SK-N-SH (cell line): ENCODE measurements at regions not wholly inside any gene's neighbourhood (a gene's known extent, or its start where the extent isn't known, plus 50 kb on each side); places are given as distances from the start of the nearest gene placed in this dataset.

ENCODE experiments used
- CTCF ChIA-PET: fragments of 300-600, 350-600 bp; formaldehyde crosslinking; extraction: SDS; loops from one replicate; lab custom pipeline; 2021; lab: Yijun Ruan, JAX
- POLR2A ChIA-PET: fragments of 350-600 bp; sonication (Branson Sonifier 250); formaldehyde crosslinking; extraction: SDS; loops from one replicate; lab custom pipeline; 2020; ENCODE audit warnings: antibody characterized with exemption, inconsistent platforms; lab: Yijun Ruan, JAX
- DNase-seq: peaks from one replicate; pipeline ENCODE4 v3.0.0; 2012
- H2AFZ ChIP-seq: fragments of 200-600 bp; sonication (generic); 2 replicates; pipeline ENCODE4 v1.8.1; 2016; ENCODE audit warnings: antibody characterized with exemption, mild to moderate bottlenecking, low read depth
- H3F3A ChIP-seq: fragments of 200-600 bp; sonication (generic); replicated peaks from 2 replicates; pipeline ENCODE3; 2016; ENCODE audit warnings: antibody characterized with exemption, mild to moderate bottlenecking; ENCODE audit not compliant: insufficient read depth
- H3K27ac ChIP-seq, 2 experiments: fragments of 200-500 bp in 1 of 2; fragments of 200-600 bp in 1 of 2; sonication (Bioruptor generic) in 1 of 2; sonication (generic), shearing (Covaris generic) in 1 of 2; 2 replicates each; pipeline versions ENCODE4 v1.5.1 to v1.6.1; 2014 to 2016; ENCODE audit warnings: low read depth in 2 of 2, inconsistent platforms in 1 of 2, low read length in 1 of 2, mild to moderate bottlenecking in 1 of 2, mixed read lengths in 1 of 2
- H3K27me3 ChIP-seq: fragments of 200-600 bp; sonication (generic), shearing (Covaris generic); 2 replicates; pipeline ENCODE4 v1.6.1; 2016; ENCODE audit warnings: mixed run types; ENCODE audit not compliant: insufficient read depth
- H3K36me3 ChIP-seq, 2 experiments: fragments of 200-500 bp in 1 of 2; fragments of 200-600 bp in 1 of 2; sonication (Bioruptor generic) in 1 of 2; sonication (generic) in 1 of 2; replicated peaks in 1 of 2; 2 replicates each; pipeline versions ENCODE3 to v1.5.1; 2014 to 2016; ENCODE audit warnings: low read length in 1 of 2, mild to moderate bottlenecking in 1 of 2; ENCODE audit not compliant: insufficient read depth in 2 of 2, control insufficient read depth in 1 of 2
- H3K4me1 ChIP-seq, 2 experiments: fragments of 200-500 bp in 1 of 2; fragments of 200-600 bp in 1 of 2; sonication (Bioruptor generic) in 1 of 2; sonication (generic), shearing (Covaris generic) in 1 of 2; 2 replicates each; pipeline versions ENCODE4 v1.5.1 to v1.6.1; 2014 to 2016; ENCODE audit warnings: low read depth in 1 of 2, low read length in 1 of 2, mixed run types in 1 of 2; ENCODE audit not compliant: insufficient read depth in 2 of 2, control insufficient read depth in 1 of 2
- H3K4me2 ChIP-seq: fragments of 200-600 bp; sonication (generic), shearing (Covaris generic); 2 replicates; pipeline ENCODE4 v1.6.1; 2017; ENCODE audit warnings: mixed run types
- H3K4me3 ChIP-seq, 2 experiments: fragments of 200-500 bp in 1 of 2; fragments of 200-600 bp in 1 of 2; sonication (Bioruptor generic) in 1 of 2; sonication (generic), shearing (Covaris generic) in 1 of 2; 2 replicates each; pipeline versions ENCODE4 v1.5.1 to v1.8.1; 2014 to 2016; ENCODE audit warnings: low read depth in 2 of 2, inconsistent platforms in 1 of 2, low read length in 1 of 2, mild to moderate bottlenecking in 1 of 2, mixed read lengths in 1 of 2, moderate library complexity in 1 of 2
- H3K79me2 ChIP-seq: fragments of 200-600 bp; sonication (generic); 2 replicates; pipeline ENCODE4 v1.8.1; 2017; ENCODE audit warnings: mild to moderate bottlenecking; ENCODE audit not compliant: insufficient read depth
- H3K9ac ChIP-seq: fragments of 200-600 bp; sonication (generic); 2 replicates; pipeline ENCODE4 v1.6.1; 2017; ENCODE audit warnings: mixed run types
- H3K9me2 ChIP-seq: fragments of 200-600 bp; sonication (generic); 2 replicates; pipeline ENCODE4 v1.6.1; 2017; ENCODE audit warnings: mixed run types
- H3K9me3 ChIP-seq: fragments of 200-600 bp; sonication (generic); 2 replicates; pipeline ENCODE4 v1.6.1; 2017; ENCODE audit warnings: mixed run types, mild to moderate bottlenecking, moderate library complexity
- H4K20me1 ChIP-seq: fragments of 200-600 bp; sonication (generic); 2 replicates; pipeline ENCODE4 v1.6.1; 2017; ENCODE audit warnings: mild to moderate bottlenecking, mixed run types; ENCODE audit not compliant: insufficient read depth
- ELF1 ChIP-seq: IDR thresholded peaks from 2 replicates; pipeline ENCODE4 v1.4.0; 2012
- EP300 ChIP-seq, 2 experiments: IDR thresholded peaks; 2 replicates each; pipeline versions ENCODE4 v1.4.0 to v1.6.1; 2012; ENCODE audit warnings: borderline replicate concordance in 1 of 2, low read depth in 1 of 2, low read length in 1 of 2
- EZH2phosphoT487 ChIP-seq: fragments of 200-600 bp; sonication (generic); IDR thresholded peaks from 2 replicates; pipeline ENCODE4 v1.6.1; 2017; ENCODE audit warnings: low read depth, mixed run types, mild to moderate bottlenecking, antibody characterized with exemption, moderate library complexity, borderline replicate concordance
- FOXJ3 ChIP-seq: sonication (generic); formaldehyde crosslinking; IDR thresholded peaks from 2 replicates; pipeline ENCODE4 v1.5.1; 2020; ENCODE audit warnings: mild to moderate bottlenecking, missing genetic modification reagents
- FOXM1 ChIP-seq: IDR thresholded peaks from 2 replicates; pipeline ENCODE4 v1.4.0; 2012; ENCODE audit warnings: low read depth, mild to moderate bottlenecking
- JUND ChIP-seq: IDR thresholded peaks from 2 replicates; pipeline ENCODE4 v1.4.0; 2012
- MXI1 ChIP-seq: IDR thresholded peaks from 2 replicates; pipeline ENCODE4 v1.6.1; 2012; ENCODE audit warnings: mild to moderate bottlenecking, low read depth, low read length, improper control_type of control experiment
- NFIC ChIP-seq: IDR thresholded peaks from 2 replicates; pipeline ENCODE4 v1.4.0; 2012; ENCODE audit warnings: borderline replicate concordance
- NRF1 ChIP-seq: IDR thresholded peaks from 2 replicates; pipeline ENCODE4 v1.6.1; 2012; ENCODE audit warnings: low read depth, mild to moderate bottlenecking, low read length
- POLR2AphosphoS5 ChIP-seq: IDR thresholded peaks from 2 replicates; pipeline ENCODE4 v1.6.1; 2012; ENCODE audit warnings: low read depth, low read length
- RAD21 ChIP-seq: IDR thresholded peaks from 2 replicates; pipeline ENCODE4 v1.6.1; 2012; ENCODE audit warnings: mild to moderate bottlenecking, low read length
- RCOR1 ChIP-seq: fragments of 150-350 bp; IDR thresholded peaks from 2 replicates; pipeline ENCODE4 v1.6.1; 2017; ENCODE audit warnings: antibody characterized with exemption, low read length
- RFX5 ChIP-seq: IDR thresholded peaks from 2 replicates; pipeline ENCODE4 v1.6.1; 2012; ENCODE audit warnings: mild to moderate bottlenecking, improper control_type of control experiment, low read length
- RXRA ChIP-seq: IDR thresholded peaks from 2 replicates; pipeline ENCODE4 v1.4.0; 2012; ENCODE audit warnings: low read depth, mild to moderate bottlenecking, borderline replicate concordance
- SIN3A ChIP-seq: IDR thresholded peaks from 2 replicates; pipeline ENCODE4 v1.6.1; 2012; ENCODE audit warnings: low read depth, mild to moderate bottlenecking, low read length, moderate library complexity, borderline replicate concordance
- SMC3 ChIP-seq: IDR thresholded peaks from 2 replicates; pipeline ENCODE4 v1.6.1; 2012; ENCODE audit warnings: low read depth, low read length, improper control_type of control experiment
- TAF1 ChIP-seq: IDR thresholded peaks from 2 replicates; pipeline ENCODE4 v1.6.1; 2012; ENCODE audit warnings: low read depth, mild to moderate bottlenecking, low read length, moderate library complexity, borderline replicate concordance
- TCF12 ChIP-seq: IDR thresholded peaks from 2 replicates; pipeline ENCODE4 v1.4.0; 2012
- YY1 ChIP-seq: IDR thresholded peaks from 2 replicates; pipeline ENCODE4 v1.4.0; 2012; ENCODE audit warnings: low read depth, mild to moderate bottlenecking
- WGBS: methylation state at CpG from one replicate; pipeline ENCODE4 v1.1.6; 2017; ENCODE audit warnings: low lambda C conversion rate; 5-methylcytosine and 5-hydroxymethylcytosine counted together
- TF ChIP-seq, protein P1 (sequence below): IDR thresholded peaks from 2 replicates; pipeline ENCODE4 v1.6.1; 2012; ENCODE audit warnings: mild to moderate bottlenecking, low read depth, low read length, moderate library complexity
- TF ChIP-seq, protein P2 (sequence below): fragments of 150-350 bp; IDR thresholded peaks from 2 replicates; pipeline ENCODE4 v1.6.1; 2016; ENCODE audit warnings: mild to moderate bottlenecking, low read depth, low read length
- TF ChIP-seq, protein P3 (sequence below): fragments of 200-600 bp; sonication (generic); IDR thresholded peaks from 2 replicates; pipeline ENCODE4 v1.6.1; 2017; ENCODE audit warnings: antibody characterized with exemption, mild to moderate bottlenecking, moderate library complexity
- TF ChIP-seq, protein P4 (sequence below): IDR thresholded peaks from 2 replicates; pipeline ENCODE4 v1.4.0; 2012; ENCODE audit warnings: low read depth, borderline replicate concordance

- no peaks in the 10 kb centered on the region for H3K79me2 ChIP-seq
- no peak overlapping the region for H3K27ac ChIP-seq
- no peaks in the 10 kb centered on the region; a peak in 1 of 4 replicates for H3K4me1 ChIP-seq
- no peaks in the 10 kb centered on the region for H3K36me3 ChIP-seq
- no peak overlapping the region for H3K4me3 ChIP-seq
- DNase-seq: no peak
- POLR2A ChIA-PET: interaction anchor here (0.6 kb wide), 1 partner anchor 17 kb away, joined by 3 read pairs; no protein-coding TSS in a partner anchor
- CTCF ChIA-PET: no interaction called here
- H4K20me1 ChIP-seq: no peaks in the 10 kb centered on the region
- WGBS: 56% methylated on average over 11 of the region's 11 CpGs
- H3F3A ChIP-seq: no peaks in the 10 kb centered on the region
- H2AFZ ChIP-seq: no peak overlapping the region
- TF ChIP-seq RCOR1 (no peak), NFIC (no peak), TCF12 (no peak), EP300 (IDR thresholded peaks at IDR 0.05; ENCODE audit: borderline replicate concordance in 1 of 2, low read depth in 1 of 2, low read length in 1 of 2) (no peak), RXRA (no peak), ELF1 (no peak), NRF1 (no peak), SMC3 (no peak), JUND (no peak)
- no peaks in the 10 kb centered on the region for H3K27me3 ChIP-seq
- H3K9me3 ChIP-seq: no peaks in the 10 kb centered on the region
- H3K4me2 ChIP-seq: no peak overlapping the region
- no peaks in the 10 kb centered on the region for H3K9me2 ChIP-seq
- no peak overlapping the region for H3K9ac ChIP-seq
These were observed 527.2 kb downstream of the GATA3 start for GRCh38 chr10:8581521-8582225.

GRCh38 chr10:8583096-8583495, 528.6 kb downstream of the GATA3 start:
- no peaks in the 10 kb centered on the region for H3K36me3 ChIP-seq
- no peaks in the 10 kb centered on the region; a peak in 1 of 4 replicates for H3K4me1 ChIP-seq
- H3K9me2 ChIP-seq: no peaks in the 10 kb centered on the region
- CTCF ChIA-PET: no interaction called here
- no peak for DNase-seq
- no peak overlapping the region for H2AFZ ChIP-seq
- H3K27me3 ChIP-seq: no peaks in the 10 kb centered on the region
- POLR2A ChIA-PET: no interaction called here
- no peak overlapping the region for H3K4me3 ChIP-seq
- TF ChIP-seq ELF1 (no peak), EZH2phosphoT487 (no peak), TAF1 (no peak), FOXM1 (no peak), RAD21 (no peak), YY1 (no peak), MXI1 (no peak), NRF1 (no peak), RFX5 (no peak), FOXJ3 (CRISPR knock-in tag) (no peak), POLR2AphosphoS5 (no peak), SIN3A (no peak)
- TF ChIP-seq, protein P1, sequence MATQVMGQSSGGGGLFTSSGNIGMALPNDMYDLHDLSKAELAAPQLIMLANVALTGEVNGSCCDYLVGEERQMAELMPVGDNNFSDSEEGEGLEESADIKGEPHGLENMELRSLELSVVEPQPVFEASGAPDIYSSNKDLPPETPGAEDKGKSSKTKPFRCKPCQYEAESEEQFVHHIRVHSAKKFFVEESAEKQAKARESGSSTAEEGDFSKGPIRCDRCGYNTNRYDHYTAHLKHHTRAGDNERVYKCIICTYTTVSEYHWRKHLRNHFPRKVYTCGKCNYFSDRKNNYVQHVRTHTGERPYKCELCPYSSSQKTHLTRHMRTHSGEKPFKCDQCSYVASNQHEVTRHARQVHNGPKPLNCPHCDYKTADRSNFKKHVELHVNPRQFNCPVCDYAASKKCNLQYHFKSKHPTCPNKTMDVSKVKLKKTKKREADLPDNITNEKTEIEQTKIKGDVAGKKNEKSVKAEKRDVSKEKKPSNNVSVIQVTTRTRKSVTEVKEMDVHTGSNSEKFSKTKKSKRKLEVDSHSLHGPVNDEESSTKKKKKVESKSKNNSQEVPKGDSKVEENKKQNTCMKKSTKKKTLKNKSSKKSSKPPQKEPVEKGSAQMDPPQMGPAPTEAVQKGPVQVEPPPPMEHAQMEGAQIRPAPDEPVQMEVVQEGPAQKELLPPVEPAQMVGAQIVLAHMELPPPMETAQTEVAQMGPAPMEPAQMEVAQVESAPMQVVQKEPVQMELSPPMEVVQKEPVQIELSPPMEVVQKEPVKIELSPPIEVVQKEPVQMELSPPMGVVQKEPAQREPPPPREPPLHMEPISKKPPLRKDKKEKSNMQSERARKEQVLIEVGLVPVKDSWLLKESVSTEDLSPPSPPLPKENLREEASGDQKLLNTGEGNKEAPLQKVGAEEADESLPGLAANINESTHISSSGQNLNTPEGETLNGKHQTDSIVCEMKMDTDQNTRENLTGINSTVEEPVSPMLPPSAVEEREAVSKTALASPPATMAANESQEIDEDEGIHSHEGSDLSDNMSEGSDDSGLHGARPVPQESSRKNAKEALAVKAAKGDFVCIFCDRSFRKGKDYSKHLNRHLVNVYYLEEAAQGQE: no peak
- TF ChIP-seq, protein P2, sequence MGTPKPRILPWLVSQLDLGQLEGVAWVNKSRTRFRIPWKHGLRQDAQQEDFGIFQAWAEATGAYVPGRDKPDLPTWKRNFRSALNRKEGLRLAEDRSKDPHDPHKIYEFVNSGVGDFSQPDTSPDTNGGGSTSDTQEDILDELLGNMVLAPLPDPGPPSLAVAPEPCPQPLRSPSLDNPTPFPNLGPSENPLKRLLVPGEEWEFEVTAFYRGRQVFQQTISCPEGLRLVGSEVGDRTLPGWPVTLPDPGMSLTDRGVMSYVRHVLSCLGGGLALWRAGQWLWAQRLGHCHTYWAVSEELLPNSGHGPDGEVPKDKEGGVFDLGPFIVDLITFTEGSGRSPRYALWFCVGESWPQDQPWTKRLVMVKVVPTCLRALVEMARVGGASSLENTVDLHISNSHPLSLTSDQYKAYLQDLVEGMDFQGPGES: no peak
- TF ChIP-seq, protein P3, sequence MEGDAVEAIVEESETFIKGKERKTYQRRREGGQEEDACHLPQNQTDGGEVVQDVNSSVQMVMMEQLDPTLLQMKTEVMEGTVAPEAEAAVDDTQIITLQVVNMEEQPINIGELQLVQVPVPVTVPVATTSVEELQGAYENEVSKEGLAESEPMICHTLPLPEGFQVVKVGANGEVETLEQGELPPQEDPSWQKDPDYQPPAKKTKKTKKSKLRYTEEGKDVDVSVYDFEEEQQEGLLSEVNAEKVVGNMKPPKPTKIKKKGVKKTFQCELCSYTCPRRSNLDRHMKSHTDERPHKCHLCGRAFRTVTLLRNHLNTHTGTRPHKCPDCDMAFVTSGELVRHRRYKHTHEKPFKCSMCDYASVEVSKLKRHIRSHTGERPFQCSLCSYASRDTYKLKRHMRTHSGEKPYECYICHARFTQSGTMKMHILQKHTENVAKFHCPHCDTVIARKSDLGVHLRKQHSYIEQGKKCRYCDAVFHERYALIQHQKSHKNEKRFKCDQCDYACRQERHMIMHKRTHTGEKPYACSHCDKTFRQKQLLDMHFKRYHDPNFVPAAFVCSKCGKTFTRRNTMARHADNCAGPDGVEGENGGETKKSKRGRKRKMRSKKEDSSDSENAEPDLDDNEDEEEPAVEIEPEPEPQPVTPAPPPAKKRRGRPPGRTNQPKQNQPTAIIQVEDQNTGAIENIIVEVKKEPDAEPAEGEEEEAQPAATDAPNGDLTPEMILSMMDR: no peak
- TF ChIP-seq, protein P4, sequence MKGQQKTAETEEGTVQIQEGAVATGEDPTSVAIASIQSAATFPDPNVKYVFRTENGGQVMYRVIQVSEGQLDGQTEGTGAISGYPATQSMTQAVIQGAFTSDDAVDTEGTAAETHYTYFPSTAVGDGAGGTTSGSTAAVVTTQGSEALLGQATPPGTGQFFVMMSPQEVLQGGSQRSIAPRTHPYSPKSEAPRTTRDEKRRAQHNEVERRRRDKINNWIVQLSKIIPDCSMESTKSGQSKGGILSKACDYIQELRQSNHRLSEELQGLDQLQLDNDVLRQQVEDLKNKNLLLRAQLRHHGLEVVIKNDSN: no peak
- no peak overlapping the region for H3K4me2 ChIP-seq
- H3K9ac ChIP-seq: no peak overlapping the region
- no peaks in the 10 kb centered on the region for H3K9me3 ChIP-seq
- no peaks in the 10 kb centered on the region for H4K20me1 ChIP-seq
- no peaks in the 10 kb centered on the region for H3K79me2 ChIP-seq
- H3F3A ChIP-seq: no peaks in the 10 kb centered on the region
- no peak overlapping the region for H3K27ac ChIP-seq
- 44% methylated on average over 2 of the region's 2 CpGs for WGBS
